GM18951 (cell line): ENCODE measurements at regions not wholly inside any gene's neighbourhood (a gene's known extent, or its start where the extent isn't known, plus 50 kb on each side); places are given as distances from the start of the nearest gene placed in this dataset.

ENCODE experiments used
- POLR2A ChIP-seq: IDR thresholded peaks from 4 replicates; pipeline ENCODE4 v1.6.1; 2011; ENCODE audit warnings: mild to moderate bottlenecking; ENCODE audit not compliant: insufficient read length, insufficient read depth; ENCODE audit errors: extremely low read depth
- in situ Hi-C: fragments of 300-500 bp; cut with MboI; formaldehyde crosslinking; loops from one replicate; pipeline ENCODE4 v1.12.0; 2022; ENCODE audit warnings: low sequenced_read_pairs, mixed read lengths, inconsistent platforms; ENCODE audit not compliant: unreplicated experiment

DNA sequence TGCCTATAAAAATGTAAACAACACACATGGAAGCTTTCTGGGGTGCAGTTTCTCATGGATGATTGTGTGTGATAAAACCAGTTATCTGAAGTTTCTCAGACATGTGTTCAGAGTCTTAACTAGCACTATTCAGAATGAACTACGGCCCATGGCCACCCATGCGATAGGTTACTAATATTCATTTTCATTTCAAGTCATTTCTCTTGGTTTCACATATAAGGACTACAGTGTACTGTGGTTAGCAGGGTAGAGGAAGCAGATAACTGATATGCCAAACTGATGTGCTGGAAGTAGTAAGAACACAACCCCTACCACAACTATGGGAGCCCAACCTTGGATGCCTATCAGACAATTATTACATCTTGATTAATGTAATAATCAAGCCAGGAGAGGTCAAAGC, 372.1 kb downstream of the DTWD2 start:
- no peak for TF ChIP-seq POLR2A
- in situ Hi-C loops = no loop called here

- no peak for TF ChIP-seq POLR2A
- in situ Hi-C loops = no loop called here
Measured at GRCh38 chr5:118614731-118615456, 373.5 kb downstream of the DTWD2 start.

- in situ Hi-C loops = no loop called here
- TF ChIP-seq POLR2A = no peak
Measured at GRCh38 chr5:118611332-118611945, 376.9 kb downstream of the DTWD2 start.

- no peak for TF ChIP-seq POLR2A
- in situ Hi-C loops = no loop called here
Measured at GRCh38 chr5:118606940-118607339, 381.4 kb downstream of the DTWD2 start.

DNA sequence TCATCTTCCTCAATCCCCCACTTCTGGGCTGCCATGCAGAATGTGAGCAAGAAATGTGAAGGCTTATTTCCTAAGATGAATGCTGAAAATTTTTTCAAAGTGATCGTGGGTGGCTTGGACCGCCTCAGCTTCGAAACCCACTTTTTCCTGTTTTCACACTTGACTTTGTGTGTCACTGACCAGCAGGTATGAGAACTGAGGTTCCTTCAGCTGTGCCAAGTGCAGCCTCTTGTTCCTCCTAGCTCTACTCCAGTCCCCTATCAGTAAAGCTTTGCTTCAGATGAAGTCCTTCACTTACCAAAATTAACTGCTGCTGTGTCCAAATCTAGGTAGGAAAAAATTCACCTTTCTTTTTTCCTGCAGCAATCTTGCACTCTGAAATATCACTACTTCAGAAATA, 382.6 kb downstream of the DTWD2 start:
- in situ Hi-C loops = no loop called here
- no peak for TF ChIP-seq POLR2A

GRCh38 chr5:118604106-118604505, 384.2 kb downstream of the DTWD2 start:
- in situ Hi-C loops = no loop called here
- no peak for TF ChIP-seq POLR2A

GRCh38 chr5:118603278-118603677, 385.1 kb downstream of the DTWD2 start:
- in situ Hi-C loops = no loop called here
- no peak for TF ChIP-seq POLR2A

GRCh38 chr5:118598311-118598710, 390.0 kb downstream of the DTWD2 start:
- TF ChIP-seq POLR2A = no peak
- in situ Hi-C loops = no loop called here

DNA sequence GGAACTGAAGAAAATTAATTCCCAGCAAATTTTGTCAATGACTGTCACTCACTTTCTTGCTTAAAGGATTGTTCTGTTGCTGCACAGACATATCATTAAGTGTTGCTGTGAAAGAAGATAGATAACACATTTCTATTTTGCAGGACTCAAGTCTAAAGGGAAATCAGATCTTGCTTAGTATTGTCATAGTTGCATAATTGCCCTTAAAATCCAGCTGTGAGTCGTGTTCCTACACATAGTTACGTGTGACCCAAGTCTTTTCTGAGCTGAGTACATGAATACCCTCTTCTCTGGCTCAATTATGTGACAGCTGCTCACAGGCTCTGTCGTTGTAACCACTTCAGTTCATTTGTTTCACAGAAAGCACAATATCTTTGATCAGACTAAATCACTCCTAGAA, 390.8 kb downstream of the DTWD2 start:
- TF ChIP-seq POLR2A = no peak
- in situ Hi-C loops = no loop called here

DNA sequence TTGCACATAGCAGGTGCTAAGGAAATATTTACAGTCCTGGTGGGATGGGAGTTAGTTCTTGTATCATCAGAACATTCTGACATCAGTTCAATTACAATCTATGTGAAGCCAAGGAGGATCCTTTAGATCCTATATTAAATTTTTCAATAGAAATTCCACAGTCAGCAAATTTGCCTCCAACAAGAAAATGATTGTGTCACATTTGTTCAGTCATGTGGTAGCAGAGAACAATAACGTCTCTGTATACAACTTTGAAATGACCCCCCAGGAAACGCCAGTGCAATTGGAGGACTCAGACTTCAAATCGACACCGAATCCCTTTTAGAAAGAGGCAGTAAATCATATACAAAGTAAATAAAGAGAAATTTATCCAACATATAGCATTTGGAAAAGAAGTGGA, 392.1 kb downstream of the DTWD2 start:
- TF ChIP-seq POLR2A = no peak
- in situ Hi-C loops = no loop called here

GRCh38 chr5:118593003-118593328, 395.4 kb downstream of the DTWD2 start:
- no peak for TF ChIP-seq POLR2A
- in situ Hi-C loops = no loop called here

DNA sequence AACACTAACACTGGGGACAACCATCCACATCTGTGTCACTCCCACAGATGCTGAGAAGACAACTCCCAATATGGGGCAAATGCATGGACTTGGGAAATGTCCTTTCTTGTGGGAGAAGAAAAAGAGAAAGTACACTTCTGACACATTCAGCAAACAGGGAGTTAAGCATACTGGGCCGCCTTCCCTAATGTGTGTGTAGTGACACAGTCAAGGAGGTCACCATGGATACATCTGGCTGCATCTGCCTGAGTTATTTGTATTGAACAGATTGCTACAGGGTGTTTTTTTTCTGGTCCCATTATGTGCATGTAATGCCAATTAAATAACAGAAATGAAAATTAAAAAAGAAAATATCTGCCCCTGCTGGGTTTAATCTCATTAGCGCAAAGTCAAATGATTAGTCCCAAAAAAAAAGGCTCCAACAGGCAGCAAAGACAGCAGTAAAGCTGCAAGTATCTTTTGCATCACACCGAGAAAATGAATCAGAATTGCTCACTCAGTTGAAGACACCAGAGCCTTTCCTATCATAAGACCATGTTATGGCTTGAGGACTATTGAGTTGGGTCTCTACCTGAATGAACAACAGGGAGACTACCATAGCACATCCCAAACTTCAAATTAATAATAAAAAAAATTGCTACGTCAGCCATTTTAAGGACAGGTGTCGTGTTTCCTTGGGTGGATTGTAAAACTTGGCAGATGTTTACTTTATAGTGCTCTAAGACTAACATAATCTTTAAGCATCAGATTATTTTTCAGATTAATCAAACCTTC, 395.9 kb downstream of the DTWD2 start:
- no peak for TF ChIP-seq POLR2A
- in situ Hi-C loops = no loop called here

DNA sequence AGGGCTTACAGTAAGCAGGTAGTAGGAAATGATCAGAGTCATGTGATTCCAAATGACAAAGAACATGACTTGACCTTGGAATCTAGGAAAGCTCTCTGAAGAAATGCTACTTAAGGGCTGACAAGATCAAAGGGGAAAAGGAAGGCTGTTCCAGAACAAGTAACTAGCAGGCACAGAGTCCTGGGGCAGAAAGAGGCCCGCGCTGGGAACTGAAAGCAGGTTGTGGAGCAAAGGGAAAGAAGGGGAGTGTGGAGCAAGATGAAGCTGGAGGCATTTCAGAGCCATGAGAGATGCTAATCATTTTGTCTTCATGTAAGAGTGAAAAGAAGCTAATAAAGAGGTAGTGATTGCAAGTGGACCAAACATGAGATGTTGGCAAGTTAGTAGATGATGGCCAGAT, 397.5 kb downstream of the DTWD2 start:
- in situ Hi-C loops = no loop called here

DNA sequence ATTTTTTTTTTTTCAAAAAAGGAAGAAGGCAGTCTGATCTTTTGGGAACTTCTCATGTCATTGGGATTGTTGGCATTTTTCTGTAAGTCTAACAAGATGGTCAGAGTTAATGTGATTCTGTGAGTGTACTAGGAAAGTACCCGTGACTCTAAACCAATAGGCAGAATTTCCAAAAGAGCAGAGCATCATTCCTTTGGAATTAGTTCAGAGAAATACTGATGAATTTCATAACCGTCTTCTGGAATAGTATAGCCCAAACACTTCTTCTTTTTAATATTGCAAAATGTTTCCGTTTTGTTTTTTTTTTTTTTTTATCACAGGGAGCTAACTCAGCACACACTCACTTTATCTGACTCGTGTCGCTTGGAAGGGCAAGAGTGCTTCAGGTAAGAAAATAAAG, 407.4 kb downstream of the DTWD2 start:
- in situ Hi-C loops = no loop called here
- no peak for TF ChIP-seq POLR2A

More for the DNA sequence above, 397.5 kb downstream of the DTWD2 start:
- TF ChIP-seq POLR2A = no peak

DNA sequence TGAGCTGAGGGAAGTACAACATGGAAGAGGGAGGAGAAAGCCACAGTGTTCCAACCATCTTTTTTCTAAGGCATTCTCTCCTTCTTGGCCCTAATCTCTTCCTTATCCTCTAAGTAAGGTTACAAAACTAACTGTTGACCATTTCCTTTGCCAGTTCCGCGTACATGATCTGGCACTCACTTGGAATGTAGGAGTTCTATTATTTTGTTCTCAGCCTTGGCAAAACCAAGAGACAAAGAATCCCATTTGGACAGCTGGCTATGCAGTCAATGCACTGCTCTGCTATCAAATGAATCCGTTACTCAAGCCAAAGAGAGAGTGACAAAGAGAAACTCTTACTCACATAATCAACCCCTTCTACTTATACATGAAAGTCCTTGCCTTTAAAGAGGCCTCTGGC, 410.3 kb downstream of the DTWD2 start:
- in situ Hi-C loops = no loop called here
- no peak for TF ChIP-seq POLR2A
